PFSK-1 (cell line): ENCODE measurements at regions not wholly inside any gene's neighbourhood (a gene's known extent, or its start where the extent isn't known, plus 50 kb on each side); places are given as distances from the start of the nearest gene placed in this dataset.

ENCODE experiments used
- FOXP2 ChIP-seq: optimal IDR thresholded peaks from 2 replicates; pipeline ENCODE3; 2011; ENCODE audit warnings: borderline replicate concordance, control low read depth, inconsistent platforms; ENCODE audit not compliant: insufficient read depth; ENCODE audit errors: extremely low read length, extremely low read depth
- POLR2AphosphoS5 ChIP-seq: IDR thresholded peaks from 2 replicates; pipeline ENCODE4 v1.6.1; 2012; ENCODE audit warnings: low read depth, mild to moderate bottlenecking, control low read depth, low read length, moderate library complexity
- SIN3A ChIP-seq: IDR thresholded peaks from 2 replicates; pipeline ENCODE4 v1.6.1; 2012; ENCODE audit warnings: mild to moderate bottlenecking, low read length, moderate library complexity, borderline replicate concordance; ENCODE audit not compliant: insufficient read depth
- TAF1 ChIP-seq: IDR thresholded peaks from 2 replicates; pipeline ENCODE4 v1.6.1; 2012; ENCODE audit warnings: low read length, control low read depth, borderline replicate concordance; ENCODE audit not compliant: insufficient read depth
- TF ChIP-seq, protein P1 (sequence below), 2 experiments: IDR thresholded peaks; 2 replicates each; pipeline versions ENCODE4 v1.6.1 to v1.8.0; 2011 to 2012; ENCODE audit warnings: low read depth in 2 of 2, low read length in 2 of 2, control low read depth in 1 of 2, inconsistent platforms in 1 of 2, mild to moderate bottlenecking in 1 of 2, moderate library complexity in 1 of 2; ENCODE audit not compliant: insufficient read depth in 1 of 2

DNA sequence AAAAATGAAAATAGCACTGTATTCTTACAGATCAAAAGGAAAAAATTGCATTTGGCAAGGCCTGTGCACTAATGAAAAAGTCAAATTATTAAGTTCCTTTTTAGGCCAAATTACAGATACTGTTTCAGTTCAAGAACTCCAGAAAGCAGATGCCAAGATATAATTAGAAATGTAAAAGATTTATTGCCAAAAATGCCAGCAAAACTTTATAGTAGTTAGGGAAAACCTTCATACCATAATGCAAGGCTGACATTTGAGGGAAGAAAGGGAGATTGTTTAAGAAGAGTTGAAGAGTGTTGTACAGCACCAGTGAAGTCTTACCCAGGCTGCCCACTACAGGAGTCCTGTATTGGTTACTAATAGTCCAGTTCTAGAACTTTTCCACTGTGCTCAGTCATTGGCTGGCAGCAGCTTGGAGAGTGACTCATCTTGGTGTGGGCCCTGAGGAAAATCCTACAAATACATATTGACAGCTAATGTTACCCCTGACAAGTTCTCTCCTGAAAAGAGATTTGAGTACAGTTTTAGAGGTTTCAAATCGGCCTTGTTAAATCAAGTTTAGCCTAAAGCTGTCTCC, 600.4 kb downstream of the C12orf50 start:
- no peak for TF ChIP-seq SIN3A
- no peak for TF ChIP-seq POLR2AphosphoS5
- TF ChIP-seq, protein P1, sequence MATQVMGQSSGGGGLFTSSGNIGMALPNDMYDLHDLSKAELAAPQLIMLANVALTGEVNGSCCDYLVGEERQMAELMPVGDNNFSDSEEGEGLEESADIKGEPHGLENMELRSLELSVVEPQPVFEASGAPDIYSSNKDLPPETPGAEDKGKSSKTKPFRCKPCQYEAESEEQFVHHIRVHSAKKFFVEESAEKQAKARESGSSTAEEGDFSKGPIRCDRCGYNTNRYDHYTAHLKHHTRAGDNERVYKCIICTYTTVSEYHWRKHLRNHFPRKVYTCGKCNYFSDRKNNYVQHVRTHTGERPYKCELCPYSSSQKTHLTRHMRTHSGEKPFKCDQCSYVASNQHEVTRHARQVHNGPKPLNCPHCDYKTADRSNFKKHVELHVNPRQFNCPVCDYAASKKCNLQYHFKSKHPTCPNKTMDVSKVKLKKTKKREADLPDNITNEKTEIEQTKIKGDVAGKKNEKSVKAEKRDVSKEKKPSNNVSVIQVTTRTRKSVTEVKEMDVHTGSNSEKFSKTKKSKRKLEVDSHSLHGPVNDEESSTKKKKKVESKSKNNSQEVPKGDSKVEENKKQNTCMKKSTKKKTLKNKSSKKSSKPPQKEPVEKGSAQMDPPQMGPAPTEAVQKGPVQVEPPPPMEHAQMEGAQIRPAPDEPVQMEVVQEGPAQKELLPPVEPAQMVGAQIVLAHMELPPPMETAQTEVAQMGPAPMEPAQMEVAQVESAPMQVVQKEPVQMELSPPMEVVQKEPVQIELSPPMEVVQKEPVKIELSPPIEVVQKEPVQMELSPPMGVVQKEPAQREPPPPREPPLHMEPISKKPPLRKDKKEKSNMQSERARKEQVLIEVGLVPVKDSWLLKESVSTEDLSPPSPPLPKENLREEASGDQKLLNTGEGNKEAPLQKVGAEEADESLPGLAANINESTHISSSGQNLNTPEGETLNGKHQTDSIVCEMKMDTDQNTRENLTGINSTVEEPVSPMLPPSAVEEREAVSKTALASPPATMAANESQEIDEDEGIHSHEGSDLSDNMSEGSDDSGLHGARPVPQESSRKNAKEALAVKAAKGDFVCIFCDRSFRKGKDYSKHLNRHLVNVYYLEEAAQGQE (IDR thresholded peaks at IDR 0.05; ENCODE audit: insufficient read depth in 1 of 2, low read depth in 2 of 2, low read length in 2 of 2), result no peak
- no peak for TF ChIP-seq FOXP2
- TF ChIP-seq TAF1, result no peak

DNA sequence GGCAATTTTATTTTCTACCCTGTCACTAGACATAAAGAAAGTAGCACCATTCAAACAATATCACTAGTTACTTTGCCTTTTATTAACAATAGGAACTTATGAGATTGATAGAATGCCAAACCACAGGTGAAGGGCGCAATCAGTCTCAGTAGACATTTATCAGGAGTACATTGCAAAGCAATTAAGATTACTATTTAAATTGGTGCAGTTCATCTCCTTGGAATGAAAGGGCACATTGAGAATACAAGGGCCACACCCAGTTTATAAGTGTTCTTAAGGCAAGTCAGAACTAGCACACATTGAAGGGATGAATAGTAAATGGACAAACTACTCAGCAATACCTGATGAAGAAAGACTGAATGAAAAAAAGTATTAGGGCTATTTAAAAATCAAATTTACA, 601.4 kb downstream of the C12orf50 start:
- TF ChIP-seq TAF1 (no peak), POLR2AphosphoS5 (no peak), FOXP2 (no peak), SIN3A (no peak)
- TF ChIP-seq, protein P1 (IDR thresholded peaks at IDR 0.05; ENCODE audit: insufficient read depth in 1 of 2, low read depth in 2 of 2, low read length in 2 of 2), result no peak

DNA sequence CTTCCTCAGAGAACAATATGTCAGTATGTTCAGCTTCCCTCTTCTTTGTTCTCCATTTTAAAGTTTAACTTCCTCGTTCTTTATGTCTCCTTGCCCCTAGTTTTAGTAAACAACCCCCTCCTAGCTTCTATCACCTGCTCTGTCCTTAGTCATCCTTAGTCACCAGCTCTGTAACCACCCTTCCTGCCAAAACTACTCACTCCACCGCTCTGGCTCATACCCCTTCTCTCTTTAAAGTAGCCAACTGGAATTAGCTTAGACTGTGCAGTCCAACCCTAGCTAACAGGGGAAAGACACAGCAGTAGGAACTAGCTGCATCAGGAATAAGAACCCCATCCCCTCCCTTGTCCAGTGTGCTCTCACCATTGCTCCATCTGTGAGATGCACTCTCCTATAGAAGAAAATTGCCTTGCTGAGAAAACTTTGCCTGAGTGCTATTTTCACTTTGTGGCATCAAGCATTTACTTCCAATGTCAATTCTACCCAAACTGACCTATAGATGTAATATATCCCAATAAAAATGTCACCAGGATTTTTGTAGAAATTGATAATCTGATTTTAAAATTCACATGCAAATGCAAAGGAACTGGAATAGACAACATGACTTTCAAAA, 603.2 kb downstream of the C12orf50 start:
- TF ChIP-seq, protein P1 (IDR thresholded peaks at IDR 0.05; ENCODE audit: insufficient read depth in 1 of 2, low read depth in 2 of 2, low read length in 2 of 2), result no peak
- TF ChIP-seq TAF1 (no peak), POLR2AphosphoS5 (no peak), FOXP2 (no peak), SIN3A (no peak)

- no peak for TF ChIP-seq FOXP2
- no peak for TF ChIP-seq POLR2AphosphoS5
- TF ChIP-seq, protein P1 (IDR thresholded peaks at IDR 0.05; ENCODE audit: insufficient read depth in 1 of 2, low read depth in 2 of 2, low read length in 2 of 2), result no peak
- no peak for TF ChIP-seq SIN3A
- TF ChIP-seq TAF1, result no peak
These were observed 615.4 kb downstream of the C12orf50 start for GRCh38 chr12:87413784-87414183.

DNA sequence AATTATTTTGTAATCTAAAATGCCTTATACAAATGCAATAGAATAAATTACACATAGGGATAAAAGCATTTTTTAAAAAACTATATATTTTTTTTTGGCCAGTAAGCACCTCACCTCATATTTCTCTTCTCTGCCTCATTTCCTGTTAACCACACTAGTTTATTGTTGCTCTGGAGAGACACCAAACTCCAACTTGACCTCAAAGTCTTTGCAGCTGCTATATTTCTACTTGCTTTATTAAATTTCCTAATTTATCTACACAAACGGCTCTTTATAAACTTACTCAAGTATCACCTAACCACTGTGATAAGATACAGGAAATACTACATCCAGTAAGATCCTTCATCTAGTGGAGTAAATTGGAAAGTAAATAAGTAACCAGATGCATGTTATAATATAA, 622.3 kb downstream of the C12orf50 start:
- no peak for TF ChIP-seq FOXP2
- TF ChIP-seq TAF1, result no peak
- TF ChIP-seq, protein P1 (IDR thresholded peaks at IDR 0.05; ENCODE audit: insufficient read depth in 1 of 2, low read depth in 2 of 2, low read length in 2 of 2), result no peak
- no peak for TF ChIP-seq POLR2AphosphoS5
- TF ChIP-seq SIN3A, result no peak
